IMR-90 (cell line): ENCODE measurements at regions not wholly inside any gene's neighbourhood (a gene's known extent, or its start where the extent isn't known, plus 50 kb on each side); places are given as distances from the start of the nearest gene placed in this dataset.

Experiments used
- POLR2A ChIP-seq: IDR thresholded peaks from 2 replicates; pipeline ENCODE4 v1.6.1; 2012; ENCODE audit warnings: mild to moderate bottlenecking, low read depth, low read length
- TF ChIP-seq, protein P1 (sequence below): conservative IDR thresholded peaks from 2 replicates; pipeline ENCODE4 v1.5.1; 2012; ENCODE audit warnings: mild to moderate bottlenecking, low read depth, low read length, improper control_type of control experiment
- TF ChIP-seq, protein P2 (sequence below): fragments of 150-350 bp; IDR thresholded peaks from 2 replicates; pipeline ENCODE4 v1.6.1; 2017; ENCODE audit warnings: mild to moderate bottlenecking, antibody characterized with exemption, low read length, low read depth

DNA sequence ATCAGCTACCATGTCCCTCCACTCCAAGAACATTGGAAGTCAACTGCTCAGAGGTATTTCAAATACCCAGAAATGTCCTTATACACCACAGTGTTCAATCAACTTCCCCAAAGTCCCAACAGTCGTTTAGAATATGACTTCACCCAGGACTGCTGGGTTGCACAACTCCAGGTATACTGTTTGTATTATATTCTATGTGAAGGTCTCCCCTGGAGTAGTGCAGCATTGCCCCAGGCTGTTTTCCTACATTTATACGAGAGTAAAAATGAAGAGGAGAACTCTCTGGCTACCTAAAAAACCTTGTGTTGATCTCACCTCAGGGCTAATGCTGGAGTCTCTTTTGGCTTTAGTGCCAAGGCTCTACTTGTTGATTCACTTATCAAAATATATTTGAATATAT is 183.6 kb upstream of the MAP3K1 start:
- TF ChIP-seq, protein P1, sequence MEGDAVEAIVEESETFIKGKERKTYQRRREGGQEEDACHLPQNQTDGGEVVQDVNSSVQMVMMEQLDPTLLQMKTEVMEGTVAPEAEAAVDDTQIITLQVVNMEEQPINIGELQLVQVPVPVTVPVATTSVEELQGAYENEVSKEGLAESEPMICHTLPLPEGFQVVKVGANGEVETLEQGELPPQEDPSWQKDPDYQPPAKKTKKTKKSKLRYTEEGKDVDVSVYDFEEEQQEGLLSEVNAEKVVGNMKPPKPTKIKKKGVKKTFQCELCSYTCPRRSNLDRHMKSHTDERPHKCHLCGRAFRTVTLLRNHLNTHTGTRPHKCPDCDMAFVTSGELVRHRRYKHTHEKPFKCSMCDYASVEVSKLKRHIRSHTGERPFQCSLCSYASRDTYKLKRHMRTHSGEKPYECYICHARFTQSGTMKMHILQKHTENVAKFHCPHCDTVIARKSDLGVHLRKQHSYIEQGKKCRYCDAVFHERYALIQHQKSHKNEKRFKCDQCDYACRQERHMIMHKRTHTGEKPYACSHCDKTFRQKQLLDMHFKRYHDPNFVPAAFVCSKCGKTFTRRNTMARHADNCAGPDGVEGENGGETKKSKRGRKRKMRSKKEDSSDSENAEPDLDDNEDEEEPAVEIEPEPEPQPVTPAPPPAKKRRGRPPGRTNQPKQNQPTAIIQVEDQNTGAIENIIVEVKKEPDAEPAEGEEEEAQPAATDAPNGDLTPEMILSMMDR: no peak
- TF ChIP-seq, protein P2, sequence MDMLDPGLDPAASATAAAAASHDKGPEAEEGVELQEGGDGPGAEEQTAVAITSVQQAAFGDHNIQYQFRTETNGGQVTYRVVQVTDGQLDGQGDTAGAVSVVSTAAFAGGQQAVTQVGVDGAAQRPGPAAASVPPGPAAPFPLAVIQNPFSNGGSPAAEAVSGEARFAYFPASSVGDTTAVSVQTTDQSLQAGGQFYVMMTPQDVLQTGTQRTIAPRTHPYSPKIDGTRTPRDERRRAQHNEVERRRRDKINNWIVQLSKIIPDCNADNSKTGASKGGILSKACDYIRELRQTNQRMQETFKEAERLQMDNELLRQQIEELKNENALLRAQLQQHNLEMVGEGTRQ: no peak
- TF ChIP-seq POLR2A: no peak
